SIG-M5 (cell line): ENCODE measurements at regions not wholly inside any gene's neighbourhood (a gene's known extent, or its start where the extent isn't known, plus 50 kb on each side); places are given as distances from the start of the nearest gene placed in this dataset.

ENCODE experiments used
- DNase-seq: peaks from one replicate; lab custom pipeline; 2025; lab: John Stamatoyannopoulos, UW

DNA sequence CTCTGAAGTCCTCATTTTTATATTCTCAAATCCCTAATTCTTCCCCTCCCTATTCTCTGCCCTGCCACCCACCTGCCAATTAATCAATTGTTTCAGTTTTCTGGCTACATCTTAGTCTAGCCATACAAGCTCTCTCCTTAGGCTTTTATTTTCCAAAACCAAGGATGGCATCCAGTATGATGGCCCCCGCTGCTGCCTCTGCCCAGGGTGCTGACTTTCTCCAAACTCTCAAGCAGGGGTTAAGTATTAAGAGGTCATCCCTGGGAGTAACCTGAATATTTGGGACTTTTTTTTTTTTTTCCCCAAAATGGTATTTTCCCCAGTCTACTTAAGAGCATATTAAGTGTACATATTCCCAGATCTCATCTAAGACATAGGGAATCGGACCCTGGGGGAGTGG lies 183.8 kb downstream of the DHX35 start:
- no peak for DNase-seq

DNA sequence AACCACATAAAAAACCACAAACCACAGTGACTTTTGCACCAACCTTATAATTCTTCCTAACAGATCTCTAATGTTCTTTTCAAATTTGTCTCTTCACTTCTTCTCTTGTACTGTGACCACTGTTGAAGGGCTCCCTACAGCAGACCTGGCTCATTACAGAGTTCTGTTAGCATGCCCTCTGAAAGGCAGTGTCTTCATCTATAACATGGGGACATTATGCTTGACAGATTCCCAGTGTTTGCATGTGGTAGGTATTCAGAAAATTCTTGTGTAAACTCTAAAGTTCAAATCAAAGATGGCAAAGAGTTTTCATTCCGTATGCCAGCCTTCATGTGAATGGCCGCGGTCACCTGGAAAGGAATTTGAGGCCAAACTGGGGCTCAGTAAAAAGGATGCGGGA lies 182.6 kb downstream of the DHX35 start:
- no peak for DNase-seq

DNA sequence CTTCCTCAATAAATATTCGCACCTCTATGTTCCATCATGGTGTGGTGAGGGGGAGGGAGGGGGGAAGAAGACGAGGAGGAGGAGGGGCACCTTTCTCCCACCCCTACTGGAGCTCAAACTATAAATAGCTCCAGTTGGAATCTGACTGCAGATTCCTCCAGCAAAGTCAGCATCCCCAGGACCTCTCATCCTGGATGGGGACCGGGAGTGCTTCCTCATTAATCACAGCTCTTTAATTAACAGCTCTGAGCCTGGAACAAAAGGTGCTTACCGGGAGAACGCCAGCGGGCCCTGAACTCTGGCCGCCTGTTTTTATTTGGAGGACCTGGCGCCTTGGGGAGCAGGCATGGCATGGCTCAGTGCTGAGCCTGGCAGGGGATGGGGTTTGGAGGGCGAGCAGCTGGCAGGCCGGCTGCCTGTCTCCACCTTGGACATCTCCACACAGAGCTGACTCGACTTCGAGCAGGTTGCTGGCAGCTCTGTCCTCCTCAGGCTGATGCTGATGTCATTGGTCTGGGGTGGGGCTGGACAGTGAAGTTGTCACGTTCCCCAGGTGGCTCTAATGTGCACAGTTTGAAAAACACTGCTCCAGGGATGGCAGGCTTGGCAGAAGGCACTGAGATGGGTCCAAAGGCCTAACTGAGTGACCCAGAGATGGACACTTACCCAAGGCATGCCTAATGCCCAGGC lies 180.4 kb downstream of the DHX35 start:
- no peak for DNase-seq

DNA sequence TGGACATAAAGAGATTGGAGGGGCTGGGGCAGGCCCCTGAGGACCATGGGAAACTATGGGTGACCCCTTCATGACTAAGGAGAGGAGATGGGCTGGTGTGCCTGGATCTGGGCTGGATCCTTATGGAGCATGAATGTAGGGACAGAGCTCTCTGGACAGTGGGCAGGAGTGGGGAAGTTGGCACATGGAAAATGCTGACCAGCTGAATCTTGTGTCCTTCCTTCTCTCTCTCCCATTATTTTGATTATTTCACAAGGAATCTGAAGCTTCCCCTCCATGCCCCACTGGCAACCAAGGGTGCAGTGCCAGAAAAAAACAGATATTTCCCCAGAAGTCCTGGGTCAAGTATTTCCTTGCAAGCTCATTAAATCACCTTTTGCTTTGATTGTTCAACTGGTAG lies 175.2 kb downstream of the DHX35 start:
- no peak for DNase-seq

DNA sequence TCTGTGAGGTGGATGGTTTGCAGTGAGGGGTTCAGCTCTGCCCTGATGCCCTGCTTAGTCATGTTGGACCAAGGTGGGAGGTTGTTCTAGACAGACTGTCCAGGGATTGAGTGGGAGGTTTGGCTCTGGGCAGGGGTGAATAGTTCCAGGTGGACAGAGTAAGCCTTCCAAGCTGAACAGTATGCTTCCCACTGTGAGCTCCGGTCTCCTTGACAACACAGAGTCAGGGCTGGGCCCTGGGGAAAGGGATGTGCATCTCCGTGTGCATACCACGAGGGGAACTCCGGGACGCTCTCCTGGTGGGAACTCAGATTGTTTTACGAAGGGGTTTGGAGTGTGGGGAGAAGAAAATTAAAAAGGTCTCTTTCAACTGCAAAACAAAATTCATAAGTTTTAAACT lies 174.7 kb downstream of the DHX35 start:
- no peak for DNase-seq

DNA sequence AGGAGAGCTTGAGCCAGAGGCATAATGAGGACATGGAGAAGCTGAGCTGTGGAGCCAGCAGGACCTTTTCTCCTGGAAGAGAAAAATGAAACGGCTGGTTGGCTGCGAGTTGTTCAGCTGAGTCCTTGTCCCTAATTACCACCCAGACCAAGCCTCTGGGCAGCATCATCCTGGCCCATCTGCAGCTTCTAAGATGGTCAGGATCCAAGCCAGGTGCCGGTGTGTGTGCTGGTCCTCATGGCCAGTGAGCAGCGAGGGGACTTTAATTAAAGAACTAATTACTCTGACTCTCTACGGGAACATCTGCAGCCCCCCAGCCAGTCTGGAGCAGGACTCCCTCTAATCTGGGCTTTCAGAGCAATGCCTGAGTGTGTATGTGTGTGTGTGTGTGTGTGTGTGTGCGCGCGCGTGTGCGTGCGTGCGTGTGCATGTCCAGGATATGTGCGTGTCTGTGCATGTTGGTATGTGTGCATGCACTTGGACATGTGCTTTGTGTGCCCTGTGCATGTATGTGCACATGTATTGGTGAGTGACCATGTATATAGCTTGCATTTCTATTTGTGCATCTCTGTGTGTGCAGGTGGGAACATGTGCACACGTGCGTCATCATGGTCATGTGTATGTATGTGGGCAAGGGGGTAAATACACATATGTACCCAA lies 173.9 kb downstream of the DHX35 start:
- DNase-seq = no peak

DNA sequence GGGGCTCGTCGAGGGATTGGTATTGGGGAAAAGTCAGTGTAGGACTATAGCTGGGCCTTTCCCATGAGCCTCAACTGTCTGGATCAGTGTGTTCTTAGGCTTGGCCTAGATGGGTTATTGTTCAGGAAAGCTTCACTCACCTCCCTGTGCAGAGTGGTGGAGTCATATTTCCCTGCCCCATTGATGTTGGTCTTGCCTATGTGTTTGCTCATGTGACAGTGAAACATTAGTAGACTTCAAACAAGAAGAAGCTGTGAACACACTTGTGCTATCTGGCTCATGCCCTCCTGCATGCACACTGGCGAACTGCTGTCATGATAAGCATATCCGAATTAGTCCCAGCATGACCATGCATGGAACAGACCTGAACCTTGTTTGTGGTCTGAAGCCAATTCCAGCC lies 171.1 kb downstream of the DHX35 start:
- no peak for DNase-seq

DNA sequence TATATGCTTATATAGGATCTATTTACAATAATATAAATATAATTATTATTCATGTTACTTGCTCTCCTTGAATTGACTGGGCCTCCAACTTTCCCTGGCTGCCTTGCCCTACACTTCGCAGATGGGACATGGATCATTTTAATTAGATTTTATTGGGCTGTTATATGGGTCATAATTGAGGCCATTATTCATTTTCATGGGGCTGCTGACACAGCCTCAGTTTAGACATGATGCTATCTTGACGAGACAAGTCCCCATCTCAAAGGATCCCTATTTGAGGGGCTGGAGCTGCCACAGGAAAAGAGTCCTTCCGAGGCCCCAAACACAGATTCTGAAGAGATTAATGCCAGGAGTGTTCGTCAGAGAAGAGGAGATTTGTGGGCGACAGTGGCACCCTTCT lies 170.4 kb downstream of the DHX35 start:
- no peak for DNase-seq

DNA sequence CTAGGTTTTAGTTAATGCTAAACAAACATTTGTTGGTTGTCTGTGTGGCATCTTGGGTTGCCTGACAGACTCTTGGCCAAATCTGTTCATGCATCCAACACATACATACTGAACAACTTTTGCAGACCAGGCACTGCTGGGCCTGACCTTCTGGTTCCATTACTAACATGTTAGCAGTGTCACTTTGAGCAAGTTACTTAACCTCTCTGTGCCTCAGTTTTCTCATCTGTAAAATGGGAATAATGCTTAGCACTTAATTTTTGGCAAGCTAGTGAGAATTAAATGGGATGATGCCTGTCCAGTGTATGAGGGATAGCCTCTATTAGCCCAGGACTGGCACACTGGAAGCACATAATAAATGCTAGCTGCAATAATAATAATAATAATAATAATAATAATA lies 169.9 kb downstream of the DHX35 start:
- no peak for DNase-seq

DNA sequence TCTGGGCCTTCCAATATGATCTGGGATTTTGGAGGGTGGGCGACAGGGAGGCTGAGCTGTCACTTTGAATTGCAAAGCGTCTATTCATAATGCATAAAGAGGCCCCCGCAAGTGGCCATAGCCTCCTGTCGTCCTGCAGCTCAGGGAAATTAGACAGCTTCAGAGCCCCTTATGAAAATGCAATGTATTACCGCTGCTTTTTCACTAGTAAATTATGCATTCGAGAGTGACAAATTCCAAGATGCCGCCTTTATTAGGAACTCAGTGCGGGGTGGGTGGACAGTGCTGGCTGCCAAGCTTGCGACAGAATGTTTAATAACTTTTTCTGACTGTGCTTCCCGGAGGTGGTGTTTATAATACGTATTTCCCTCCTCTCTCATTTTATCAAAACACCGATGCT lies 168.5 kb downstream of the DHX35 start:
- DNase-seq = no peak

DNA sequence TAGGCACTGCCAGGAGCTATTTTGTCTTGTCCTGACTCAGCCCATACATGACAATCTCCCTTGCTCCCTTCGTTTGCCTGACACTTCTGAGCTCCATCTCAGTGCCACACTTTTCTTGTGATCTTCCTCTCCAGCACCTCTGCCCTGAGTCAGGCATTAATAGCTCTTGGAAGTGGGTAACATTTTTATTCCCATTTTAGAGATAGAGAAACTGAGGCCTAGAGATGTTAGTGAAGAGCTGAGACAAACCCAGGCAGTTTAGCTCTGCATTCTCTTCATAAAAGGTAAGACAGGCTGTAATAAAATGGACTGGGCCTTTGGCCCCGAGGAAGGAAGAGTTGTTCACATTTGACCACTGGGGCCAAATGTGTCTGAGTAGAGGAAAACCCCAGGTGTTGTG lies 167.4 kb downstream of the DHX35 start:
- no peak for DNase-seq

DNA sequence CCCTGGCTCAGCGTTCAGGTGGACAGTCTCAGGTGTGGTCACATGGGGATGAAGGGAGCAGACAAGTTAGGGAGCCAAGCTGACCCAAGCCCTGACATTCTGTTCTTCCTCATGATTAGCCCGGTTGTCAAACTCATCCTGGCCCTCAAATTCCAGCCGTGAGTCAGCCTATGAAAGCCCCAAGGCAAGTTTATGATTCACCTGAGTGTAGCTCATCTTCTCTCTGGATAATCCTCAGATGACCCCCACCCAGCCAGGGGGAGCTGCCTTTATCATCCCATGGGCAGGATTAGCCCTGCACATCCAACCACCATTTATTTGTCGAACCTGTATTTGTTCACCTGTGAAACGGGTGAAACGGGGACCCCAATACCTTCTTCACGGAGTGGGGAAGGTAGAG lies 161.9 kb downstream of the DHX35 start:
- DNase-seq = no peak

DNA sequence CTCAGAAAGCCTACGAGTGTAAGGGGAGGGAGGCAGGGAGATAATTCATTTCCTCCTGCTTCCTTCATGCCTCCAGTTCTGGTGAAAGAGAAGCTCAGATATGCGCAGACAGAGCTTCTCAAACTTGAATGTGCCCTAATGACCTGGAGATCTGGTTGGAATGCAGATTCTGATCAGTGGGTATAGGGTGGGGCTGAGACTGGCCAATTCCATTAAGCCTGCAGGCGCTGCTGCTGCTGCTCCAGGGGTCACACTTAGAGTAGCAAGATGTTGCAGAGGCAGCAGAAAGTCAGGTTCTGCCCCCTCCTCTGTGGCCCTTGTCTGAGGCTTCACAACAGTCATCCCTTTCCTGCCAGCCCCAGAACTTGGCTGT lies 161.0 kb downstream of the DHX35 start:
- no peak for DNase-seq

DNA sequence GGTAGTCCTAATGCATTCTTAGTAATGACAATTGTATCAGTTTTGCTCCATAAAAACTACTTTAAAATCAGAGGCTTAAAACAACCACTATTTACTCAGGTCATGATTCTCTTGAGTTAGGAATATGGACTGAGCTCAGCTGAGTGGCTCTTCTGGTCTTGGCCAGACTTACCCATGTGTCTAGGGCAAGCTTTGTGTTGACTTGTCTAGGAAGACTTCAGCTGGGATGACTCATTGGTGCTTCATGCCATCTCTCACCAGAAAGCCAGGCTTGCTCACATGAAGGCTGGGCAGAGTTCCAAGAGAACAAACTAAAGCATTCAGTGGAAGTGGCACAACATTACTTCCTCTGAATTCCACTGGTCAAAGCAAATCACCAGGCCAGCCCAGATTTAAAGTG lies 155.3 kb downstream of the DHX35 start:
- DNase-seq = no peak

DNA sequence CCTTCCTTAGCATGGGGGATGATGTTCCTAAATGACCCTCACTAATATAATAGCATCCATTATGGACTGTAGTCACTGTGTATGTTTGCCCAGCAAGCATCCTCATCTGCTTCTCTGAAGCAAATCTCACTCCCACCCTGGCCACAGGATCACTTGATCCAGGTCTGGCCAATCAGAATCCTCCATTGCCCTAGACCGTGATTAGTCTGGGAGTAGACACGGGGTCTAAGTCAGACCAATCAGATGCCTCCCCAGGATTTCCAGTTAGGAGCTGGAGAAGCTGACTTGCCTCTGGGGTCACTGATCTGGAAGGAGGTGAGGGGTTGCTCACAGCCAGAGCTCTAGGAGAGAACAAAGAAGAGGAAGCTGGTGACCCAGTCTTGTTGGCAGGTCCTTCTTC lies 153.9 kb downstream of the DHX35 start:
- no peak for DNase-seq

DNA sequence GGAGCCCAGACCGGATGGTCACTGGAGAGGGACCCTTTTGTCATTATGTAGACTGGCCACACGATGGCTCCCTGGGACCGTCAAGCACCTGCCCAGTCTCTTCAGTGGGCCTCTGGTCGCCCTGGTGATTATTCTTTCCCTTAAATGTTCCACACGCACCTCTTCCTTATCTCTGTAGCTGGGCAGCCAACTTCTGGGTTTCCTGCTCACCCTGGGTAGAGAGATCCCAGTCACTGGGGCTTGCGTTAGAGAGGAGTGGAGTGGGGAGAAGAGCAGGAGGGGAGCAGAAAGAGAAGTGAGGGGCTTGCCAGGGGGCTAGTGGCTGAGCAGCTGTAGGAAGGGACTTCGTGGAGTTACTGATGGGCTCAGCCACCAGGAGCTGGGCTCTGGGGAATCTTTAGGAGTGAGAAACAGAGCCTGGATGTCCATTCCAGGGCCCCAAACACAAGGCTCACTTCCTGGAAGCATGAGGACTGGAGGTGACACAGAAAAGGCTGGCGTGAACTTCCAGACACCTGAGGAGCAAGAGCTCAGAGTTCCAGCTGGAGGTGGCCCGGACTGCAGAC lies 150.1 kb downstream of the DHX35 start:
- no peak for DNase-seq

DNA sequence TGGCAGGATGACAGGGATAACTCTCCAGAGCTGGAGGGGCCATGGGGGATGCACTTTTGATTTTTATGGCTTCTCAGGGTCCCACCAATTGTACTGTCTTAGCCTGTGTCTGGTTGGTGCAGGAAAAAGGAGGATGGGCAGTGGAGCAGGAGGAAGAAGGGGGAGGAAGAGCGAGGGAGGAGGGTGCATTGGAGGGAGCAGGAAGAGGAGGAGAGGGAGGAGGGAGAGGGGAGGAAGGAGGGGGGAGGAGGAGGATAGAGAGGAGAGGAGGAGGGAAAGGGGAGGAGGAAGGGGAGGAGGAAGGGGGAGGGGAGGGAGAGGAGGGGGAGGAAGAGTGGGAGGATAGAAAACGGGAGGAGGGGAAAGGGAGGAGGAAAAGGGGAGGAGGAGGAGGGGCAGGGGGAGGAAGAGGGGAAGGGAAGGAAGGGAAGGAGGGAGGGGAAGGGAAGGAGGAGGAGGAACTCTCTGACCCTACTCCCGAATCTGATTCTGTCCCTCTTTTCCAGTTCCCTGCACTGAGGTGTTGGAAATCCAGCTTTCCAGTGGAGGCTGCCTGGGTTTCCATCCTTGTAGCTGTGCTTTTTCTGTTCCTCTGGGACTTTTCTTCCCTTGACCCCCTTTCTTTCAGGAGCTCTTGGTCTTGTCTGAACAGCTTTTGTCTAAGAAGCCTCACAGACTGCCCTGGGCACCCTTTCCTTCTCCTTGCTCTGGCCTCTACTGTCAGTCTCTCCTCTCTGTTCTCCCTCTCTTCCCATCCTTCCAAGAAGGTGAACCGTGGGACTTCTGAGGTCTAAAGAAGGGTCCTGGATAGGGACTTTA lies 149.4 kb downstream of the DHX35 start:
- no peak for DNase-seq

DNA sequence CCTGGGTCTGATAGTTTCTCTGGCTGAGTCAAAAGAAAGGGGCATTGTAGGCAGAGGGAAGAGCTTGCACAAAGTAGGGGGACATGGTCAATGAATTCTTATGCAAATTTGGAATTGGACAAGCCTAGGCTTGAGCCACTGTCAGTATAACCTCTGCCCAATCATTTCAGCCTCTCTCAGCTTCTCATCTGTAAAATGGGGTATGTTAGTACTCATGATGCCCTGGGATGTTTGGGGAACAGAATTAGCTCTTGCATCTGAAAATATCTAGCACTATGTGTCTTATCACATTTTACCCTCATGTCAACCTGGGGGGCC lies 148.6 kb downstream of the DHX35 start:
- no peak for DNase-seq

DNA sequence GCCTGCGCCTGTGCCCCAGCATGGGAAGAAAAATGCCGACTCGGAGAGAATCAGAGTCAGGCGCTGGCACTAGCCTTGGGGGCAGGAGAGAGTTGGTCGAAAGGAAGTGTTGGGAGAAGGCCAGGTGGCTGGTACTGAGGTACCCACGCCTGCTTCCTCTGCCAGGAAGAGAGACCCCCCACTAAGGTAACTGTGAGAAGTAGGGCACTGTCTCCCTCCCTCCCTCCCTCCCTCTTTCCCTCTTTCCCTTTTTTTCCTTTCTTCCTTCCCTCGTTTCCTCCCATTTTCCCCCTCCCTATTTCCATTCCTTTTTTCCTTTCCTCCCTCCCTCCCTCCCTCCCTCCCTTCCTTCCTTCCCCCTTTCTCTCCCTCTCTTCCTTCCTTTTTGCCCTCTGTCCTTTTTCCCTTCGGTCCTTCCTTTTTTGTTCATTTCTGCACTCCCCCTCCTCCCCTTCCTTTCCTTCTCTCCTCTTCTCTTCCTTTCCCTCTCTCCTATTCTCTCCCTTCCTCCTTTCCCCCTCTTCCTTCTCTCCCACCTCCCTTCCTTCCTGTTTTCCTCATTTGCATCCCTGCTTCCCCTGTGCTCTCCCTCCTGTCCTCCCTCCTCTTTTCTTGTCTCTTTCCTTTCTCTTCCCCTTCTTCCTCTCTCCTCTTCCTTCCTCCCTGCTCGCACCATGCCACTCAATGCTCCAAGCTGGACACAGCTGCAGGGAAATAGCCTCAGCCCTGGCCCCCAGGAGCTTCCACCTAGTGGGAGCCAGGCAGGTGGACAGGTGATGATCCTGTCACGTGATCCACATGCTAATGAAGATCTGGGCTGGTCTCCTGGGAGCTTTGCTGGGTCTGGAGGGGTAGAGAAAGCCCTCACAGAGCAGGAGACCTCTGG lies 148.0 kb downstream of the DHX35 start:
- DNase-seq = no peak

DNA sequence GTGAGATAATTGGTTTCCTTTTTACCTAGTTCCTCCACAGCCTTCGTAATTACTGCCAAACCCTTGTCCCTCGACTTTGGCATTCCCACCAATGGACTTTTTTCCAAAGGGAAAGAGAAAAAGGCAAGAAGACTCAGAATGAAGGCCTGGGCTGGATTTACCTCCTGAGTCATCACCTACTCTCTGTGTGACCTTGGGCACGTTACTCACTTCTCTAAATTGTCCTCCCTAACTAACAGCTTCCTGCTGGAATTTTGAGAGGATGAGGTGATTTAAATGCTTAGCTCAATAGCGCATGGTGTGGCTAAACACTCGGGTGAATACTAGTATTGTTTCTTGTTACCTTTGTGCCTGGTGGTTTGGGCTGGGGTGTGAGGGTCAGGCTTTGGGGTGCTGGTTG lies 146.6 kb downstream of the DHX35 start:
- DNase-seq = no peak

DNA sequence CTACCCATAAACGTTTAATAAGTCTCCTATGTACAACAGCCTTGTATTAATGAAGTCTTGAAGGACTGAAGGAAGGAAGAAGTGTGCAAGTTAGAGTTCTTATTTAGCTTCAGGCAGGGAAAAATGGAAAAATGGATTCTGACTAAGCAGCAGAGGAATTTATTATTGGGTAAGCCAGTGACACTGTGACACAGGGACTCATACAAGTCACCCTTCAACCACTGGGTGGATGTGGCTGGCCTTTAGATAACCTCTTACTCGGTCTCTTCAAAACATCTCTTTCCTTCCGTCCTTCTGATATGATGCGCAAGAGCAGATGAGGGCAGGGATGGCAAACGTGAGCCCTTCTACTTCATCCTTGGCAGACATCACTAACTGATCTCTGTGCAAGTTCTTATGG lies 145.6 kb downstream of the DHX35 start:
- no peak for DNase-seq

DNA sequence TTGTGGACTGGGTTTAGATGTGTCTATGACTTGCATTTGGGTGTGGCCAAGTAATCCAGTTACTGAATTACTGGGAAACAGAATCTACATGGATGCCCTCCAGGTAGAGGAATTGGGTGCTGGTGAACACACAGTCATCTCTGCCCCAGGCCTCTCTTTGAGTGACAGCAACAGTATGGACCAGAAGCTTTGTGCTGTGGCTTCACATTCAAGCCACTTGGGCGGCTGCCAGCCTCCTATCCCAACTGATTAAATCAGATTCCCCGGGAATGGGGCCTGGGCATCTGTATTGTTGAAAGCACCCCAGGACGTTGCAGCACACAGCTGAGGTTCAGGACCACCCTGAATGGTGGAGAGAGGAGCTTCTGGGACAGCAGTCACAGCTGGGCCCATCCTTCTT lies 144.6 kb downstream of the DHX35 start:
- no peak for DNase-seq
